HG03457 (cell line): ENCODE measurements at regions not wholly inside any gene's neighbourhood (a gene's known extent, or its start where the extent isn't known, plus 50 kb on each side); places are given as distances from the start of the nearest gene placed in this dataset.
"Not testable (repeated sequence)": the region's sequence is repeated elsewhere in the genome, so short reads cannot be mapped to it uniquely, and the experiment has no call there.

Experiments used
- ATAC-seq: cut with Tn5 transposase; IDR thresholded peaks from one replicate; pipeline ENCODE4 v1.9.1; 2021; ENCODE audit warnings: moderate number of reproducible peaks; ENCODE audit not compliant: unreplicated experiment

DNA sequence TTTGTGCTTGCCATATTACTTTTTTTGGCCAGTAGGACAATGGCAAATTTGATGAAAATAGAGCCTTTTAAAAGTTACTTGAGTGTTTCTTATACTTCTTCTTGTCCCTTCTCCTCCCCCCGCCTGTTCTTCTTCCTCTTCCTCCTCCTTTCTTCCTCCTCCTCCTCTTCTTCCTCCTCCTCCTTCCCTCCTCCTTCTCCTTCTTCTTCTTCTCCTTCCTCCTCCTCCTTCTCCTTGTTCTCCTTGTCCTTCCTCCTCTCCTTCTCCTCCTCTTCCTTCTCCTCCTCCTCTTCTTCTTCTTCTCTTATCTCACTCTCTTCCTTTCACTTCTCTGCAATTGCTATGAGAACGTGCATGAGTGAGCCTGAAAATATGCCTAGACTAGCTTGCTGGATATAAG, 466.2 kb upstream of the NR5A2 start:
- no peak for ATAC-seq

DNA sequence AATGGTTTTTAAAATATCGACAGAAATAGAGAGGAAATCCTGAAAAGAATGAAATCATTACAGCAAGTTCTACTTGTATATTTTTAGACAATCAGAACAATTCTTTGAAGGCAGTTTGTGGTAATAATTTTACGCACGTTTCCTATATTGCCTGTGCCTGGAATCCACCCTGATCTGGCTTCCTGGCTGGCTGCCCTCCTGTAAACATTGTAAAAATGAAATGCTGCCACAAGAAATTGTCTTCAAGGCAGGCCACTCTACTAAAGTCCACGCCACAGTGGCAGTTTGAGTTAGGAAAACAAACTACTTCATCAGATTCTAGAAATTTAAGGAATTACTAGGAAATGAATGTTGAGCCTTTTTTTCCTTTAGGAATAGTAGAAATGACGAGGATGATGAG, 454.5 kb upstream of the NR5A2 start:
- ATAC-seq = no peak

DNA sequence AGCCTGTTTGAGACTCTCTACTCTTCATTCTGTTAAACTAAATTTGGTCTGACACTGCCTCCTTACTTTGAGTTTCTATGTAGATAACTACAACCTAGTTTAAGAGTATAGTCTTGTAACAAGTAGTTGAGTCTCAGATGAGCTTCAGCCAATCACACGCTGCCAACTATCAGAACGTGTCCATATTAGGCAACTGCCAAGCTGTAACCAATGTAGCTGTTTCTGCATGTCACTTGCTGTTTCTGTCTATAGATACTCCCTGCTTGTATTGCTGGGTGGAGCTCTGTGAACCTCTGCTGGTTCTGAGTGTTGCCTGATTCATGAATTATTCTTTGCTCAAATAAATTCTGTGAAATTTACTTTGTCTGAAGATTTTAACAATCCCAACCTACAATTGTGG, 452.6 kb upstream of the NR5A2 start:
- no peak for ATAC-seq

DNA sequence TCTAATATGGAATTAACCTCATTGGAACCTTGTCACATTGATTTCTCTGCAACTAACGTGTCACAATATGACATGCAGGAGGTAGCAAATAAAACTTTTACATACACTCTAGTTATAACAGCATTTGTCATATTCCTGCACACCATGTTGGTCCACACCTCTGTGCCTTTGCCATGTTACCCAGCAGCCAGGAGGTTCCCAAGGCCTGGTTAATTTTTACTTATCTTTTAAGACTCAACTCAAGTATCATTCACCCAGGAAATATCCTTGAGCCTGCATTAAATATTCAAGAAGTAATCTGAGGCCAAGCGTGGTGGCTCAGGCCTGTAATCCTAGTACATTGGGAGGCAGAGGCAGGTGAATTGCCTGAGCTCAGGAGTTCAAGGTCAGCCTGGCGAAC, 447.2 kb upstream of the NR5A2 start:
- ATAC-seq = no peak

DNA sequence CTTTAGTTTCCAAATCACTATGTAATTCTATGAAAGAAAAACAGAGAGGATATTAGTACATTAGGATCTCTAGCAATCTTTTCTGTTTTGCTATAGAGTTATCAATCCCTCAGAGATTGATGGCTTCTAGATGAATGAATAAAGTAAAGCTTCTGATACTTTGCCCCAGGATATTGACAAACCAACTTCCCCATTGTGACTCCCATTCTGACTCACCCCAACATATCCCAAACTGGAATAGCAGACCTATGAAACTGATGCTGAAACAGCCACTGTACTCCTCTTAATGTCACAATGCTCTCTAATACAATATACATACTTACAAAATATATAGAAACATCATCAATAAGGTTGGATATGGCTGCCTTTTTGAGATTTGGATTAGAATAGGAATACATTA, 442.1 kb upstream of the NR5A2 start:
- ATAC-seq = no peak

DNA sequence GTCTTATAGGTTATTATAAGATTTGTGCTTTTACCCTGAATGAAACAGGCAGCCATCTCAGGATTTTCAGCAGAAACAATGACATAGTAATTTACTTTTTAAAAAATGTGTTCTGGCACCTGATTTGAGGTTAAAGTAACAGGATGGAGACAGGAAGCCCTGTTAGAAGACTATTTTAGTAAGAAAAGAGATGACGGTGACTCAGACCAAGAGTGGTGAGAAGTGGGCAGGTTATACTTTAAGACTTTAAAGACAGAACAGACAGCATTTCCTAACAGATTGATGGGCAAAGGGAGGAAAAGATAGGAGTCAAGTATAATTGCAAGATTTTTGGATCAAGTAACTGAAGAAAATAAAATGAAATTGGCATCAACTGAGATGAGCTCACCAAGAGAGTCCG, 436.8 kb upstream of the NR5A2 start:
- ATAC-seq = peak; percentile 77

DNA sequence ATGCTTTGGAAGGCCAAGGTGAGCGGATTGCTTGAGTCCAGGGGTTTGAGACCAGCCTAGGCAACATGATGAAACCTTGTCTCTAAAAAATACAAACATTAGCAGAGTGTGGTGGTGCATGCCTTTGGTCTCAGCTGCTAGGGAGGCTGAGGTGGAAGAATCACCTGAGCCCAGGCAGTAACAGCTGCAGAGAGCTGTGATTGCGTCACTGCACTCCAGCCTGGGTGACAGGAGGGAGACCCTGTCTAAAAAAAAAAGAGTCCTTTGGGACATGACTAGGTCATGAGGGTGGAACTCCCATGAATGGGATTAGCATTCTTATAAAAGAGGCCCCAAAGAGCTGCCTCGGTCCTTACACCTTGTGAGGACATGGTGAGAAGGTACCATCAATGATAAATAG, 436.0 kb upstream of the NR5A2 start:
- ATAC-seq = no peak

DNA sequence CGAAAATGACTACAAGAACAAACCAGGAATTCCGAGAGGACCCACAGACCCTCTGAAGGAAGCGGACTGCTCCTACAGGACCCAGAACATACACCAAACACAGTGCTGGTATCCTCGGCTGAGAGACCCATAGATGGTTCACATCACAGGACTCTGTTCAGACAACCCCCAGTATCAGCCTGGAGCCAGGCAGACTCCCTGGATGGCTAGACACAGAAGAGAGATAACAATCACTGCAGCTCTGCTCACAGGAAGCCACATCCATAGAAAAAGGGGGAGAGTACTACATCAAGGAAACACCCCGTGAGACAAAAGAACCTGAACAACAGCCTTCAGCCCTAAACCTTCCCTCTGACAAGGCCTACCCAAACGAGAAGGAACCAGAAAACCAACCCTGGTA, 434.0 kb upstream of the NR5A2 start:
- ATAC-seq = no peak

DNA sequence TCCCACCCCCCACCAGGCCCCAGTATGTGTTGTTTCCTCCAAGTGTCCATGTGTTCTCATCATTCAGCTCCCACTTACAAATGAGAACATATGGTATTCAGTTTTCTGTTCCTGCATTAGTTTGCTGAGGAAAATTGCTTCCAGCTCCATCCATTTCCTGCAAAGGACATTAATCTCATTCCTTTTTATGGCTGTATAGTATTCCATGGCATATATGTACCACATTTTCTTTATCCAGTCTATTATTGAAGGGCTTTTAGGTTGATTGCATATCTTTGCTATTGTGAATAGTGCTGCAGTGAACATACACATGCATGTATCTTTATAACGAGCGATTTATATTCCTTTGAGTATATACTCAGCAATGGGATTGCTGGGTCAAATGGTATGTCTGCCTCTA, 431.1 kb upstream of the NR5A2 start:
- ATAC-seq = not testable (repeated sequence)

DNA sequence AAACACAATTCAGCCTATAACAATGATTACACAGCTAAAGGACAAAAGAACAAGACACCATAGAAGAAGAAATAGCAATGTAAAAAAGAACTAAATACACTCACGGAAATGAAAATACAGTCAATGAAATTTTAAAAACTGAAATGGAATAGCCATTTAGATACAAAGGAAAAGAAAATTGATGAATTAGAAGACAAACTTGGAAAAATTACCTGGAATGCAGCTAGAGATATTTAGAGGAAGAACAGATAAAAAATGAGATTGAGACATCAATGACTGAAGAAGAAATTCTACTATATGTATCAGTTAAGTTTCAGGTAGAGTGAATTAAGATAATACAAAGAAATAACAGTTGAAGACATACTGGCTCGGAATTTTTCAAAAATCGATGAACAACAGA, 430.4 kb upstream of the NR5A2 start:
- ATAC-seq = no peak

DNA sequence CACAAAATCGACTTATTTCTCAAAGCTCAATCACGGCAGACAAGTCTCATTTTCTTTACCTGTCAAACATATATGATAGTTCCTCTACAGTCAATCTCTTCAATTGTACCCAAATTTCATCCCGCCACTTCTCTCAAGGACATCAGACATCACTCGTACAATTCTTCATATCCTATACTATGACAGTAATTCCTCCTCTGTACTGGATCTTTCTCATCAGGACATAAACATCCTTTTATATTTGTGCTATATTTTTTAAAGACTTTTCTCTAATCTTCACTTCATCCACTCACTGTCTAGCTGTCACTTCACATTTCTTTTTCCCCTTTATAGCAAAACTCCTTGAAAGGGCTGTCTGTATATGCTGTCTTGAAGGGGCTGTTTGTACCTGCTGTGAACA, 419.1 kb upstream of the NR5A2 start:
- no peak for ATAC-seq

DNA sequence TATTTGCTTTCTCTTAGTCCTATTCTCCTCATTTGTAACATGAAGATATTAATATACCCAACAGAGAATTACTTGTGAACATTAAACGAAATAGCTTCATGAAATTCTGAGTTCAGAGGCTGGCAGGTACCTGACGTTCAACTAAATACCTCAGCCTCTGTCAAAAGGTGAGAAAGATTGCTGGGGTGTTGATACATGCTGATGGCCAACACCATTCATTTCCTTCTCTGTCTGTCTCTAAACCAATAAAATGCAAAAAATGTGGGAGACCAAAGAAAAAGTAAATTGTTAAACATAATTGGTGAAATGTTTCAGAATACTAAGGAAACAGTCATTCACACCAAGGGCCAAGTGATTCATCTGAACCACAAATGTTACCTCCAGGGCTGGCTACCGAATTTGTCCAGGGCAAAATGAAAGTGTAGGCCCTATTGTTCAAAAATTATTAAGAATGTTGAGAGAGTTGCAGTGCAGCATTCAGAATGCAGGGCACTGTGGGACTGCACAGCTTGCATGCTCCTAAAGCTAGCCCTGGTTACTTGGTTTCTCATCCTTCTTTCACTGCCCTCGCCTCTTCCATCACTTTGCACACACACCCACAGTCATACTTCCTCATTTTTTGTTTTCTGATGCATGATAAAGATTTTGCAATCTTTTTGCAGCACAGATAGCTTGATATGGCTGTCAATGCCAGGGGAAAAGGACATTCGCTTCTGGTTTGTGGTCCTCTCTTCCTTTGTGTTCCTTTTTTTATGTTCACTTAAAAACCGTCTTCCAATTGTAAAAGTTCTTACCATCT, 414.3 kb upstream of the NR5A2 start:
- ATAC-seq = no peak

DNA sequence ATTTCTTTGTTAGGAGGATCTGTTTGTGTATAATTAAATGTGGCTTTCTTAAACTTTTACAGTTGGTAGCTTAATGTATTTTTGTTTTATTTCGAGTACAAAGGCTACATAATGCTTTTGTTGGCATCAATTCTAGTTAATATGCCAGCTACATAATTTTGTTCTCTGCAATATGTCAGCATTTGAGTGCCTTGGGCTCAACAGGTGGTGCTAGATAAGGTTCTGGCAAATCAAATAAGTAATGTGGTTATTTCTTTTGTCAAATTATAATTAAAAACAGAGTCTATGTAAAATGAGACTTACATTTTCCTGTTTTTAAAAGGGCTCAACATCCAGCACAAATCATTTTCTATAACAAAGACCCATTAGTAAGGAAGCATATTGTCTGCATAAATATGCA, 410.6 kb upstream of the NR5A2 start:
- ATAC-seq = no peak

DNA sequence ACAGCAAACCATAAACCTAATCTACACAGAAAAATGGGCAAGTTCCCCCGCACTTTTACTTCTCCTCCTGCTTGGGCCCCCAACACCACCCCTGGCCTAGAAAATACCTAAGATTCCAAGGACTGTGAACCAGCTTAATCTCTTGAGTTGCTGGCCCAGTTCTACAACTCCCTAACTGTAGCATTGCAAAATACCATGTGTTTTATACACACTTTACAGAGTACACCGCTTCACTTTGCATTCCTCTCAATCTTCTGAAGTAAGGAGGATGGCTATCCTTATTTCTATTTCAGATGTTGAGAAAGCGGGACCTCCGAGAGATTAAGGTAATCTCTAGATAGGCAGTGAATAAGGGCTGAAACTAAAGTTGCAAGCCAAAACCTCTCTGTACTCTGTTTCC, 408.3 kb upstream of the NR5A2 start:
- ATAC-seq = no peak

DNA sequence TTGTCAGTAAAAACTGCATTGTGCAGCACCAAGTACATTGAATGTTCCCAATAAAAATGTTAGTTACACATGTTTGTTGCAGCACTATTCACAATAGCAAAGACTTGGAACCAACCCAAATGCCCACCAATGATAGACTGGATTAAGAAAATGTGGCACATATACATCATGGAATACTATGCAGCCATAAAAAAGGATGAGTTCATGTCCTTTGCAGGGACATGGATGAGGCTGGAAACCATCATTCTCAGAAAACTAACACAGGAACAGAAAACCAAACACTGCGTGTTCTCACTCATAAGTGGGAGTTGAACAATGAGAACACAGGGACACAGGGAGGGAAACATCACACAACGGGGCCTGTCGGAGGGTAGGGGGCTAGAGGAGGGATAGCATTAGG, 401.3 kb upstream of the NR5A2 start:
- not testable (repeated sequence) for ATAC-seq

DNA sequence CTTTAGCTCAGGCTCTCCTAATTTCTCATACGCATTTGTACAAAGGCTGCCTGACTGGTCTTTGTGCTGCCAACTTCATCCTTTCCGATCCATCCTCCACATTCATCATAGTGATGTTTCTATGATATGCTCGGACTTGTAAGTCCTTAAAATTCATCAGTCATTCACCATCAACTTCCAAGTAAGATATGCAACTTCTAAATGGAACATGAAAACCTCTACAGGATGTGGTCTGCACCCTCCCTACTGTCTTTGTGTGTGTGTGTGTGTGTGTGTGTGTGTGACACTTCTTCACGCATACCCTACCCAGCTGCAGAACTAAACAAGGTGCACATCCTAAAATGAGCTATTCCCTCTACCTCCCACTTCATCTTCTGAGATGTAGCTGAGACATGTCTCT, 397.9 kb upstream of the NR5A2 start:
- no peak for ATAC-seq

DNA sequence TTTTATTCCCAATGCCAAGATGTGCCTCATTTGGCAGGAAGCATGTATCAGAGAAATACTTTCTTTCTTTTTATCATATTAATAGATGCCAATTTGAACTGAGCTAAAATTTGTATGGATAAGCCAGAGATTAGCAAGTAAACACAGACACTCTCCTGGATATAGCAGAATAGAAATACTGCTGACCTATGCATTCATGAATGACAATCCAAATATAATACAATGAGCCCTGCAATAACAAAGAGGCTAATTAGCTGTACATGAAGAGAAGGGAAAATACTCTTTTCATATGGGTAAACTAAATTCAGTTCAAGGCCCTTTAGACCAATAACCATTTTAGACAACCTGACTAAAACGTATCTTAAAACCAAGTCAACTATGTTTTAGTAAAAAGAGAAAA, 388.1 kb upstream of the NR5A2 start:
- no peak for ATAC-seq

DNA sequence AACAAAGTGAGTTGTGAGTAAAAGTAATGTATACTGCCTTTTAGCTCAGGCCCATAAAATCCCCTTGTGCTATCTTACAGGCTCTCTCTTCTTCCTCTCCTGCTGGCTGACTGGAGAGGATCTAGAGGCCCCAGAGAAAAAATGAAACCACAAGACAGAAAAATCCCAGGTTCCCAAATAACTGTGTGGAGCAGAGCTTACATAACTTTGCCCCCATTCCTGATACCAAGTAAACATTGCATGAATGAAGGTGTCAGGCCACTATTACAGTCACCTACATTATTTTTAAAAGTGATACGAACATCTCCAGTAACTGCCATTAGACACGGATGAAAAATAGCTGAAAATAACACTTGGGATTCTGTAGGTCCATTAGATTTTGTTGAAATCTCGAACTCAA, 386.0 kb upstream of the NR5A2 start:
- no peak for ATAC-seq

DNA sequence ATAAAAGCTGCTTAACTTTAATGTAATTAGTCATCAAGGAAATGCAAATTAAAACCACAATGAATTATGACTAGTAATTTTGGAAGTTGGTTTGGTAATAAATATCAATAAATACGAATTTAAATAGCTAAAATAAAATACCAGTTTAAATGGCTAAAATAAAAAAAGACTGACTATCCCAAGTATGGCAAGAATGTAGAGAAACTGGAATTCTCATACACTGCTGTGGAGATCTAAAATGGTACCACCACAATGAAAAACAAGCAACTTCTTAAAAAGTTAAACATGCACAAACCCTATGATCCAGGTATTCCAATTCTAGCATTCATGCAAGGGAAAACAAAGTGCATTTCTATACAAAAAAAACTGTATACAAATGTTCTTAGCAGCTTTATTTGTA, 382.6 kb upstream of the NR5A2 start:
- no peak for ATAC-seq

DNA sequence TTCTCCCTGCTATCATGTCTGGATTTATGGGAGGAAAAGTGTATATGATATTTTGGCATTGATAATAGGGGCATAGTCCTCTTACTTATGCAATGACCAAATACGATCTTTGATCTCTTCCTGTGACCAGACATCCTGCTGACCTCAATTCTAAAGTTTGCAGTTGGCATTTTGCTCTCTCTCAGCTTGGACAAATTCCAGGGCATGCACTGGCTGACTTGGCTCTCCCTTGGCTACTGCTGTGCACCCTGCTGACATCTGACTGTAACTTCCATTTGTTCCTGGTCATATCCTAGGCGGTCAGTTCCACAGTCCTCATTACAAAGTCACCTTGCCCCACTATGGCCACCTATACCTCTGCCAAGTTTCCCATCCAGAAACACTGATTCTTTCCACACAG, 380.7 kb upstream of the NR5A2 start:
- ATAC-seq = no peak

DNA sequence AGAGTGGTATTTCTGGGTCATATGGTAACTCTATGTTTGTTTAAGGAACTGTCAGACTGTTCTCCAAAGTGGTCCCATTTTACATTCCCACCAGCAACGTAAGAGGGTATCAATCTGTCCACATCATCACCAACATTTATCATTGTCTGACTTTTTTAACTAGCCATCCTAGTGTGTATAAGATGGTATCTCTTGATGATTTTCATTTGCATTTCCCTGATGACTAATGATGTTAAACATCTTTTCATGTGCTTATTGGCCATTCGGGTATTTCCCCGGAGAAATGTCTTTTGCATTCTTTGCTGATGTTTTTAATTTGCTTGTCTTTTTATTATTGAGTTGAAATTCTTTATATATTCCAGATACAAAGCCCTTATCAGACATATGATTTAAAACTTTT, 370.1 kb upstream of the NR5A2 start:
- ATAC-seq = no peak

DNA sequence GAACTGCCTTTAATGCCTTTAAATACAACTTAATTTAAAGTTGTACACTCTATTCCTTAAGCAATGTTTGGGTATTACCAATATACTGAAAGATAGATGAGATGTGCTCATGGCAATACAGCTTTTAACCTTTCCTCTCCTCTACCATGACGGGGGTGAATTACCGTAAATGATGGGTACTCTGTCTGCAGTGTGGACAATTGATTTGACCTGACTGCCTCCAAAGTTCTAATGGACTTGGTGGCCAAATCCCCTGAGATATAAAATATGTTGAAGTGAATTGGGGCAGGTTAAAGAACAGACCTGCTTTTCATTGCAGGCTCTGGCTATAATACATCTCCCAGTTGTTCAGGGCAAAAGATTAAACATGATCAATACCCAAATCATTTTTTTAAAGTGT, 367.4 kb upstream of the NR5A2 start:
- no peak for ATAC-seq

DNA sequence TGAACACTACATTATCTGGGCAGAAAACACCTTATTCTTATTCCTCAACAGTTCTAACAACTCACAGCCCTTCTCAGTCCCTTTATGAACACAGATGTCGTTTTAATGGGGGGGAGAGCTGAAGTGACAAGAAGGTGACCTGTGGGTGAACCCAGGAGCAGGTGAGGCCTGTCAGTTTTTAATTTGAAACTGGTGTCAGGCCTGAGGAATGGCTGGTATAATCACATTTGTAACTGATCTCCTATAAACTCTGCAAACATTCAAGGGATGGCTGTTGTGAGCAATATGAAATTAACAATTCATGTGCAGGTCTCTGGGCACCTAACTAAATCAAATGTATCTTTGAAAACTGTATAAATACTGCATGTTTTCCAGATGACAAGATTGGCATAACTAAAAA, 362.1 kb upstream of the NR5A2 start:
- no peak for ATAC-seq
